Upper lobe of left lung (tissue), 6 donors: ENCODE measurements at regions not wholly inside any gene's neighbourhood (a gene's known extent, or its start where the extent isn't known, plus 50 kb on each side); places are given as distances from the start of the nearest gene placed in this dataset.

Experiments used
- ATAC-seq, 2 donors: fragments of 200-7000 bp; cut with Tn5 transposase; one replicate each; pipeline ENCODE4 v1.9.1; 2022; ENCODE audit warnings: mild to moderate bottlenecking in 2 of 2, moderate library complexity in 2 of 2; ENCODE audit not compliant: low FRiP score in 2 of 2
- DNase-seq, 2 donors: peaks; one replicate each; pipeline ENCODE4 v3.0.0-alpha.2; 2019 to 2020
- H3K27ac ChIP-seq, 4 donors: fragments of 200-600 bp; sonication (generic); one replicate each; pipeline ENCODE4 v1.5.1; 2016 to 2019
- H3K27me3 ChIP-seq, 4 donors: fragments of 200-600 bp; sonication (generic); one replicate each; pipeline ENCODE4 v1.5.1; 2017 to 2019
- H3K36me3 ChIP-seq, 4 donors: fragments of 200-600 bp; sonication (generic); one replicate each; pipeline ENCODE4 v1.5.1; 2016 to 2019
- H3K4me1 ChIP-seq, 4 donors: fragments of 200-600 bp; sonication (generic); one replicate each; pipeline ENCODE4 v1.5.1; 2018 to 2019
- H3K4me3 ChIP-seq, 4 donors: fragments of 200-600 bp; sonication (generic); one replicate each; pipeline ENCODE4 v1.5.1; 2017 to 2019; ENCODE audit warnings: mild to moderate bottlenecking in 2 of 4, moderate library complexity in 1 of 4
- H3K9me3 ChIP-seq, 4 donors: fragments of 200-600 bp; sonication (generic); one replicate each; pipeline ENCODE4 v1.5.1; 2018 to 2019
- CTCF ChIP-seq, 6 experiments: fragments of 450-650 bp in 4 of 6; fragments of 200-600 bp in 2 of 6; sonication (generic) in 2 of 6; IDR thresholded peaks; one replicate each; pipeline ENCODE4 v1.5.1; 2016 to 2019; ENCODE audit warnings: antibody characterized with exemption in 6 of 6
- EP300 ChIP-seq, 4 donors: sonication (generic); formaldehyde crosslinking; IDR thresholded peaks; one replicate each; pipeline ENCODE4 v1.5.1; 2017; ENCODE audit warnings: antibody characterized with exemption in 4 of 4, control low read depth in 2 of 4
- POLR2A ChIP-seq, 4 donors: fragments of 450-650 bp; IDR thresholded peaks; one replicate each; pipeline ENCODE4 v1.5.1; 2016 to 2017; ENCODE audit warnings: antibody characterized with exemption in 4 of 4, mild to moderate bottlenecking in 2 of 4
- POLR2AphosphoS5 ChIP-seq, 2 donors: sonication (generic); formaldehyde crosslinking; IDR thresholded peaks; one replicate each; pipeline ENCODE4 v1.5.1; 2017; ENCODE audit warnings: antibody characterized with exemption in 2 of 2
- WGBS, 2 donors: methylation state at CpG; one replicate each; pipeline ENCODE4 v1.1.5; 2017 to 2018; 5-methylcytosine and 5-hydroxymethylcytosine counted together
- donor health status: DM: no; HTN: no; CAD: no; lungs with moderate emphysema.
- donor health status: DM: no; HTN: yes; CAD: no; lungs with severe emphysema.

- TF ChIP-seq CTCF (IDR thresholded peaks at IDR 0.05) (no peak), POLR2A (IDR thresholded peaks at IDR 0.05) (no peak), POLR2AphosphoS5 (IDR thresholded peaks at IDR 0.05) (no peak), EP300 (IDR thresholded peaks at IDR 0.05) (no peak)
- no peak overlapping the region for H3K27ac ChIP-seq
- no peak for DNase-seq
- no peaks in the 10 kb centered on the region for H3K4me1 ChIP-seq
- no peaks in the 10 kb centered on the region for H3K36me3 ChIP-seq
- 74 to 84% methylated on average over 4 of the region's 4 CpGs for WGBS, 2 donors
- no peak overlapping the region for H3K4me3 ChIP-seq
- no peaks in the 10 kb centered on the region for H3K27me3 ChIP-seq
- no peaks in the 10 kb centered on the region for H3K9me3 ChIP-seq
- ATAC-seq = no peak
These were observed 232.4 kb downstream of the INSIG2 start for GRCh38 chr2:118320658-118321057.

GRCh38 chr2:118320196-118320595 is 231.9 kb downstream of the INSIG2 start:
- TF ChIP-seq POLR2A (IDR thresholded peaks at IDR 0.05) (no peak), CTCF (IDR thresholded peaks at IDR 0.05) (no peak), POLR2AphosphoS5 (IDR thresholded peaks at IDR 0.05) (no peak), EP300 (IDR thresholded peaks at IDR 0.05) (no peak)
- ATAC-seq (no peak), DNase-seq (no peak)
- no peaks in the 10 kb centered on the region for H3K36me3 ChIP-seq
- no peaks in the 10 kb centered on the region for H3K4me1 ChIP-seq
- H3K27me3 ChIP-seq = no peaks in the 10 kb centered on the region
- no peaks in the 10 kb centered on the region for H3K9me3 ChIP-seq
- no peak overlapping the region for H3K27ac ChIP-seq
- WGBS, 2 donors = 60 to 70% methylated on average over 6 of the region's 6 CpGs
- H3K4me3 ChIP-seq = no peak overlapping the region

GRCh38 chr2:118319271-118319684 is 231.0 kb downstream of the INSIG2 start:
- H3K9me3 ChIP-seq = no peaks in the 10 kb centered on the region
- H3K36me3 ChIP-seq = no peaks in the 10 kb centered on the region
- ATAC-seq (no peak), DNase-seq (no peak)
- H3K27ac ChIP-seq = no peak overlapping the region
- H3K4me1 ChIP-seq = no peaks in the 10 kb centered on the region
- no peak overlapping the region for H3K4me3 ChIP-seq
- WGBS, 2 donors = 12 to 26% methylated on average over 4 of the region's 4 CpGs
- TF ChIP-seq CTCF (IDR thresholded peaks at IDR 0.05) = no peak
- TF ChIP-seq POLR2AphosphoS5 (IDR thresholded peaks at IDR 0.05) = no peak
- TF ChIP-seq POLR2A (IDR thresholded peaks at IDR 0.05) = no peak
- TF ChIP-seq EP300 (IDR thresholded peaks at IDR 0.05) = no peak
- H3K27me3 ChIP-seq = no peaks in the 10 kb centered on the region

- Histone ChIP-seq H3K9me3 (no peaks in the 10 kb centered on the region), H3K4me3 (no peak overlapping the region), H3K27me3 (no peaks in the 10 kb centered on the region), H3K4me1 (peaks cover 0 to 5% (median 1%) of the 10 kb centered on the region in 4 donors), H3K36me3 (no peaks in the 10 kb centered on the region), H3K27ac (no peak overlapping the region)
- DNase-seq (no peak), ATAC-seq (no peak)
- 86 to 87% methylated on average over 5 of the region's 5 CpGs for WGBS, 2 donors
- TF ChIP-seq CTCF (IDR thresholded peaks at IDR 0.05) (no peak), POLR2A (IDR thresholded peaks at IDR 0.05) (no peak), POLR2AphosphoS5 (IDR thresholded peaks at IDR 0.05) (no peak), EP300 (IDR thresholded peaks at IDR 0.05) (no peak)
These were observed 227.3 kb downstream of the INSIG2 start for GRCh38 chr2:118315606-118316005.

GRCh38 chr2:118312969-118313756 is 224.9 kb downstream of the INSIG2 start:
- ATAC-seq (no peak), DNase-seq (no peak)
- Histone ChIP-seq H3K4me1 (peaks cover 0 to 17% (median 5%) of the 10 kb centered on the region in 4 donors), H3K27me3 (peaks cover 0 to 5% (median 0%) of the 10 kb centered on the region in 4 donors), H3K9me3 (no peaks in the 10 kb centered on the region), H3K36me3 (no peaks in the 10 kb centered on the region), H3K4me3 (no peak overlapping the region), H3K27ac (no peak overlapping the region)
- TF ChIP-seq CTCF (IDR thresholded peaks at IDR 0.05) (no peak), POLR2AphosphoS5 (IDR thresholded peaks at IDR 0.05) (no peak), POLR2A (IDR thresholded peaks at IDR 0.05) (no peak), EP300 (IDR thresholded peaks at IDR 0.05) (no peak)
- WGBS, 2 donors = 35 to 42% methylated on average over 4 of the region's 4 CpGs
